Adrenal gland (tissue), 9 donors: ENCODE measurements at regions not wholly inside any gene's neighbourhood (a gene's known extent, or its start where the extent isn't known, plus 50 kb on each side); places are given as distances from the start of the nearest gene placed in this dataset.

Experiments used
- DNase-seq, 7 donors: peaks; one replicate each; pipeline ENCODE4 v3.0.0-alpha.2; 2019 to 2020
- H3K27ac ChIP-seq, 5 donors: fragments of 200-600 bp; sonication (generic) in 4 of 5; 1 replicate in 3 of 5; 2 replicates in 2 of 5; pipeline versions ENCODE4 v1.5.1 to v1.8.0; 2016 to 2020; ENCODE audit warnings: mild to moderate bottlenecking in 1 of 5
- H3K27me3 ChIP-seq: fragments of 200-600 bp; 2 replicates; pipeline ENCODE4 v1.8.0; 2021
- H3K36me3 ChIP-seq, 2 donors: fragments of 200-600 bp; replicated peaks in 1 of 2; 1 replicate in 1 of 2; 2 replicates in 1 of 2; pipeline versions ENCODE4 v1.5.1 to v1.8.0; 2018 to 2022
- H3K4me1 ChIP-seq, 2 donors: fragments of 200-600 bp; replicated peaks in 1 of 2; 1 replicate in 1 of 2; 2 replicates in 1 of 2; pipeline versions ENCODE4 v1.5.1 to v1.8.0; 2018 to 2021
- H3K4me3 ChIP-seq, 4 donors: fragments of 200-600 bp; sonication (generic) in 3 of 4; one replicate each; pipeline ENCODE4 v1.5.1; 2016 to 2018
- H3K9me3 ChIP-seq, 3 donors: fragments of 200-600 bp; sonication (generic) in 1 of 3; replicated peaks in 1 of 3; 1 replicate in 2 of 3; 2 replicates in 1 of 3; pipeline versions ENCODE4 v1.5.1 to v1.8.0; 2016 to 2021
- CTCF ChIP-seq, 6 experiments: fragments of 450-650 bp in 4 of 6; fragments of 200-600 bp in 2 of 6; sonication (generic) in 1 of 6; IDR thresholded peaks; 1 replicate in 5 of 6; 2 replicates in 1 of 6; pipeline versions ENCODE4 v1.5.1 to v1.8.0; 2016 to 2021; ENCODE audit warnings: antibody characterized with exemption in 6 of 6, mild to moderate bottlenecking in 2 of 6, moderate library complexity in 1 of 6
- POLR2A ChIP-seq, 2 donors: fragments of 450-650 bp; IDR thresholded peaks; one replicate each; pipeline ENCODE4 v1.6.1; 2017; ENCODE audit warnings: antibody characterized with exemption in 2 of 2, mild to moderate bottlenecking in 2 of 2, moderate library complexity in 1 of 2
- WGBS, 4 donors: extraction: QIAGEN DNeasy Blood & Tissue Kit in 2 of 4; methylation state at CpG; one replicate each; pipeline versions ENCODE4 v1.1.5 to v1.1.7; 2013 to 2017; 5-methylcytosine and 5-hydroxymethylcytosine counted together
- intact Hi-C, 2 donors: fragments of 100-400 bp; cut with DNase I; formaldehyde crosslinking; loops; one replicate each; pipeline versions ENCODE4 v1.14.1 to v1.15.0; 2022 to 2023
- donor health status: healthy with polysubstance abuse.
- donor health status: Bipolar disorder and iron deficiency.
- donor health status: DM: yes; HTN: yes; CAD: no.
- donor health status: DM: no; HTN: no; CAD: no.
- donor health status: DM: no; HTN: no; CAD: no.

GRCh38 chr2:777546-777945, 100.3 kb upstream of the TMEM18 start:
- TF ChIP-seq POLR2A (IDR thresholded peaks at IDR 0.05) (no peak), CTCF (IDR thresholded peaks at IDR 0.05) (no peak)
- Histone ChIP-seq H3K36me3 (no peaks in the 10 kb centered on the region), H3K4me1 (no peaks in the 10 kb centered on the region), H3K27ac (no peak overlapping the region), H3K27me3 (no peaks in the 10 kb centered on the region), H3K4me3 (no peak overlapping the region), H3K9me3 (no peaks in the 10 kb centered on the region)
- intact Hi-C loops = no loop called here
- WGBS, 4 donors = 69 to 100% (median 89%) methylated on average over 2 to 8 of the region's 8 CpGs
- no peak for DNase-seq

GRCh38 chr2:777051-777450, 99.8 kb upstream of the TMEM18 start:
- no peak for TF ChIP-seq CTCF (IDR thresholded peaks at IDR 0.05)
- TF ChIP-seq POLR2A (IDR thresholded peaks at IDR 0.05) = no peak
- H3K4me1 ChIP-seq = no peaks in the 10 kb centered on the region
- no peaks in the 10 kb centered on the region for H3K36me3 ChIP-seq
- H3K27me3 ChIP-seq = no peaks in the 10 kb centered on the region
- 81 to 93% (median 85%) methylated on average over 8 to 15 of the region's 15 CpGs for WGBS, 4 donors
- intact Hi-C loops = no loop called here
- no peaks in the 10 kb centered on the region for H3K9me3 ChIP-seq
- H3K4me3 ChIP-seq = no peak overlapping the region
- H3K27ac ChIP-seq = no peak overlapping the region
- DNase-seq = no peak

DNA sequence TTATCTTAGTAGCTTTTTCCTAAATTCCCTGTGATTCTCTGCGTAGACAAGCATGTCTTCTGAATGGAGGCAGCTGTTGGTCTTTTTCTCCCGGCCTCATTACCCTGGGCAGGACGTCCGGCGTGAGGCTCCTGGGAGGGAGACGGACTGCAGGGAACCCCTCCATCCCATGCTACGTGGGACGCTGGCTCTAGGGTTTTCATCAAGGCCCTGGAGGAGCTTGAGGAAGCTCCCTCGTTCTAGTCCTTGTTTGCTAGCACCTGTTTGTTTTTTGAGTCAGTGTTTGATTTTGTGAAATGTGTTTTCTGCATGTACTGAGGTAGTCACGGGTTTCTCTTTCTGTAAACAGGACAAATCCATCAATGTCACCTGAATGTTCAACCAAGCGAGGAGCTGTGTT, 99.3 kb upstream of the TMEM18 start:
- intact Hi-C loops = no loop called here
- no peak for TF ChIP-seq CTCF (IDR thresholded peaks at IDR 0.05)
- TF ChIP-seq POLR2A (IDR thresholded peaks at IDR 0.05) = no peak
- no peak for DNase-seq

GRCh38 chr2:776038-776437, 98.8 kb upstream of the TMEM18 start:
- TF ChIP-seq POLR2A (IDR thresholded peaks at IDR 0.05) = no peak
- TF ChIP-seq CTCF (IDR thresholded peaks at IDR 0.05) = no peak
- no peak for DNase-seq
- WGBS, 4 donors = 65 to 72% (median 70%) methylated on average over 6 of the region's 6 CpGs
- H3K36me3 ChIP-seq = no peaks in the 10 kb centered on the region
- H3K4me1 ChIP-seq = no peaks in the 10 kb centered on the region
- H3K4me3 ChIP-seq = no peak overlapping the region
- H3K27me3 ChIP-seq = no peaks in the 10 kb centered on the region
- H3K9me3 ChIP-seq = no peaks in the 10 kb centered on the region
- no peak overlapping the region for H3K27ac ChIP-seq
- intact Hi-C loops = no loop called here

More for the DNA sequence above, 99.3 kb upstream of the TMEM18 start:
- 66 to 74% (median 69%) methylated on average over 11 of the region's 11 CpGs for WGBS, 4 donors
- no peaks in the 10 kb centered on the region for H3K27me3 ChIP-seq
- no peak overlapping the region for H3K27ac ChIP-seq
- no peaks in the 10 kb centered on the region for H3K4me1 ChIP-seq
- no peaks in the 10 kb centered on the region for H3K9me3 ChIP-seq
- H3K36me3 ChIP-seq = no peaks in the 10 kb centered on the region
- H3K4me3 ChIP-seq = no peak overlapping the region
